B cell (primary cell): ENCODE measurements at regions not wholly inside any gene's neighbourhood (a gene's known extent, or its start where the extent isn't known, plus 50 kb on each side); places are given as distances from the start of the nearest gene placed in this dataset.

Source experiments
- ATAC-seq: fragments of 200-7000 bp; cut with Tn5 transposase; one replicate; pipeline ENCODE4 v1.10.0; 2021; ENCODE audit warnings: low read depth, mild to moderate bottlenecking, moderate number of reproducible peaks, moderate library complexity
- CTCF ChIA-PET: fragments of 350-600 bp; sonication (Branson Sonifier 250); formaldehyde crosslinking; loops from one replicate; lab custom pipeline; 2021; ENCODE audit warnings: antibody characterized with exemption, inconsistent platforms; lab: Charles Lee
- POLR2A ChIA-PET: fragments of 350-600 bp; sonication (Branson Sonifier 250); formaldehyde crosslinking; loops from one replicate; lab custom pipeline; 2021; ENCODE audit warnings: antibody characterized with exemption; lab: Charles Lee
- DNase-seq: peaks from one replicate; pipeline ENCODE4 v3.0.0; 2013
- H2AFZ ChIP-seq: 2 replicates; pipeline ENCODE4 v1.6.1; 2012; ENCODE audit warnings: mild to moderate bottlenecking, low read depth, low read length; ENCODE audit not compliant: insufficient read depth, poor library complexity, severe bottlenecking
- H3K27ac ChIP-seq, 2 donors: 1 replicate in 1 of 2; 2 replicates in 1 of 2; pipeline ENCODE4 v1.5.1; 2012 to 2013; ENCODE audit warnings: low read length in 2 of 2, mild to moderate bottlenecking in 2 of 2, moderate library complexity in 1 of 2
- H3K27me3 ChIP-seq, 4 experiments: fragments of 200-600 bp in 1 of 4; sonication (generic) in 1 of 4; replicated peaks in 1 of 4; 1 replicate in 2 of 4; 2 replicates in 2 of 4; pipeline versions ENCODE4 v1.6.1 to v1.7.0; 2013 to 2016; ENCODE audit warnings: low read length in 3 of 4, mild to moderate bottlenecking in 2 of 4, mixed read lengths in 1 of 4, moderate library complexity in 1 of 4; ENCODE audit not compliant: insufficient read depth in 4 of 4, control insufficient read depth in 3 of 4; ENCODE audit errors: control extremely low read depth in 1 of 4
- H3K36me3 ChIP-seq, 2 experiments: replicated peaks in 1 of 2; 1 replicate in 1 of 2; 2 replicates in 1 of 2; pipeline versions ENCODE4 v1.6.1 to v1.7.1; 2013; ENCODE audit warnings: low read length in 1 of 2; ENCODE audit not compliant: insufficient read depth in 2 of 2, control insufficient read depth in 1 of 2; ENCODE audit errors: control extremely low read depth in 1 of 2, extremely low read depth in 1 of 2
- H3K4me1 ChIP-seq, 2 donors: fragments of 200-600 bp in 1 of 2; sonication (generic) in 1 of 2; 1 replicate in 1 of 2; 2 replicates in 1 of 2; pipeline versions ENCODE4 v1.5.1 to v1.6.1; 2013 to 2017; ENCODE audit warnings: low read length in 2 of 2; ENCODE audit not compliant: control insufficient read depth in 2 of 2, insufficient read depth in 2 of 2
- H3K4me2 ChIP-seq: replicated peaks from 2 replicates; pipeline ENCODE3; 2012; ENCODE audit warnings: mild to moderate bottlenecking, low read depth, low read length; ENCODE audit not compliant: poor library complexity, severe bottlenecking
- H3K4me3 ChIP-seq, 5 experiments: fragments of 200-600 bp in 1 of 5; sonication (generic) in 1 of 5; 1 replicate in 3 of 5; 2 replicates in 2 of 5; pipeline versions ENCODE4 v1.5.1 to v1.7.0; 2011 to 2016; ENCODE audit warnings: low read length in 4 of 5, mild to moderate bottlenecking in 4 of 5, low read depth in 2 of 5, control low read depth in 1 of 5, moderate library complexity in 1 of 5; ENCODE audit not compliant: insufficient read depth in 1 of 5; ENCODE audit errors: control extremely low read depth in 1 of 5, extremely low read depth in 1 of 5
- H3K79me2 ChIP-seq: fragments of 200-600 bp; sonication (generic); one replicate; pipeline ENCODE4 v1.6.0; 2016; ENCODE audit warnings: low read length; ENCODE audit not compliant: control insufficient read depth, insufficient read depth
- H3K9ac ChIP-seq: fragments of 200-600 bp; sonication (generic); 2 replicates; pipeline ENCODE4 v1.6.1; 2017; ENCODE audit warnings: mild to moderate bottlenecking, low read length, moderate library complexity
- H3K9me3 ChIP-seq, 3 donors: one replicate each; pipeline versions ENCODE4 v1.6.1 to v1.7.1; 2013; ENCODE audit warnings: low read length in 2 of 3; ENCODE audit not compliant: control insufficient read depth in 2 of 3, insufficient read depth in 1 of 3; ENCODE audit errors: control extremely low read depth in 1 of 3
- H4K20me1 ChIP-seq: 2 replicates; pipeline ENCODE4 v1.6.0; 2012; ENCODE audit warnings: mild to moderate bottlenecking, low read length; ENCODE audit not compliant: insufficient read depth, control insufficient read depth, poor library complexity, severe bottlenecking
- H3K27ac Mint-ChIP-seq: one replicate; pipeline ENCODE4 v1.8.0; 2021; ENCODE audit warnings: mixed read lengths
- H3K27me3 Mint-ChIP-seq: one replicate; pipeline ENCODE4 v1.8.0; 2021; ENCODE audit warnings: mixed read lengths
- H3K4me1 Mint-ChIP-seq: one replicate; pipeline ENCODE4 v1.8.0; 2021; ENCODE audit warnings: mixed read lengths
- H3K4me3 Mint-ChIP-seq: one replicate; pipeline ENCODE4 v1.8.0; 2021; ENCODE audit warnings: mixed read lengths
- H3K9me3 Mint-ChIP-seq: one replicate; pipeline ENCODE4 v1.8.0; 2022; ENCODE audit warnings: mixed read lengths; ENCODE audit not compliant: insufficient read depth
- CTCF ChIP-seq: fragments of 200-600 bp; IDR thresholded peaks from one replicate; pipeline ENCODE4 v1.8.0; 2022; ENCODE audit warnings: antibody characterized with exemption, mild to moderate bottlenecking
- EZH2 ChIP-seq: IDR thresholded peaks from 2 replicates; pipeline ENCODE4 v1.6.1; 2012; ENCODE audit warnings: borderline replicate concordance, low read depth, mild to moderate bottlenecking, moderate library complexity, low read length; ENCODE audit not compliant: insufficient read depth, poor library complexity, severe bottlenecking
- WGBS: methylation state at CpG from one replicate; pipeline ENCODE4 v1.1.5; 2013; ENCODE audit warnings: missing lambda C conversion rate; ENCODE audit not compliant: insufficient coverage; 5-methylcytosine and 5-hydroxymethylcytosine counted together
- intact Hi-C: fragments of 100-400 bp; cut with micrococcal nuclease; formaldehyde crosslinking; loops from one replicate; pipeline ENCODE4 v1.10.0; 2022

- H3K79me2 ChIP-seq, result no peaks in the 10 kb centered on the region
- TF ChIP-seq CTCF (no peak), EZH2 (no peak)
- no peak for DNase-seq
- H3K9ac ChIP-seq, result no peak overlapping the region
- no peak for ATAC-seq
- H3K4me3 Mint-ChIP-seq, result no peak overlapping the region
- ChIA-PET POLR2A (no interaction called here), CTCF (no interaction called here)
- H4K20me1 ChIP-seq, result no peaks in the 10 kb centered on the region
- WGBS, result 100% methylated on average over 2 of the region's 5 CpGs
- intact Hi-C loops, result no loop called here
- no peak overlapping the region for H3K27ac Mint-ChIP-seq
- H3K27me3 Mint-ChIP-seq, result no peaks in the 10 kb centered on the region
- H3K27ac ChIP-seq, result no peak overlapping the region
- no peak overlapping the region for H2AFZ ChIP-seq
- no peak overlapping the region for H3K4me2 ChIP-seq
- no peaks in the 10 kb centered on the region for H3K27me3 ChIP-seq
- H3K4me3 ChIP-seq, result no peak overlapping the region
- H3K9me3 ChIP-seq, result peaks cover 0 to 18% (median 3%) of the 10 kb centered on the region in 3 donors
- peaks cover 1% of the 10 kb centered on the region for H3K9me3 Mint-ChIP-seq
- no peaks in the 10 kb centered on the region for H3K4me1 ChIP-seq
- H3K4me1 Mint-ChIP-seq, result no peaks in the 10 kb centered on the region
- no peaks in the 10 kb centered on the region for H3K36me3 ChIP-seq
These were observed 1212.9 kb downstream of the BCL11B start for GRCh38 chr14:98059106-98059505.

GRCh38 chr14:98062083-98062482, 1209.9 kb downstream of the BCL11B start:
- Mint-ChIP-seq H3K27ac (no peak overlapping the region), H3K9me3 (no peaks in the 10 kb centered on the region), H3K4me3 (no peak overlapping the region), H3K4me1 (no peaks in the 10 kb centered on the region), H3K27me3 (no peaks in the 10 kb centered on the region)
- Histone ChIP-seq H3K27me3 (no peaks in the 10 kb centered on the region), H3K4me3 (no peak overlapping the region), H3K9ac (no peak overlapping the region), H4K20me1 (no peaks in the 10 kb centered on the region), H2AFZ (no peak overlapping the region), H3K27ac (no peak overlapping the region), H3K4me2 (no peak overlapping the region), H3K4me1 (no peaks in the 10 kb centered on the region), H3K9me3 (peaks cover 0 to 21% (median 3%) of the 10 kb centered on the region in 3 donors), H3K36me3 (no peaks in the 10 kb centered on the region), H3K79me2 (no peaks in the 10 kb centered on the region)
- ATAC-seq, result no peak
- ChIA-PET POLR2A (no interaction called here), CTCF (no interaction called here)
- TF ChIP-seq CTCF (no peak), EZH2 (no peak)
- WGBS, result 74% methylated on average over 6 of the region's 10 CpGs
- intact Hi-C loops, result no loop called here
- no peak for DNase-seq
